Smooth muscle cell (in vitro differentiated cells): ENCODE measurements at regions not wholly inside any gene's neighbourhood (a gene's known extent, or its start where the extent isn't known, plus 50 kb on each side); places are given as distances from the start of the nearest gene placed in this dataset.
"Not testable (repeated sequence)": the region's sequence is repeated elsewhere in the genome, so short reads cannot be mapped to it uniquely, and the experiment has no call there.

Source experiments
- DNase-seq: peaks from one replicate; lab custom pipeline; 2025; ENCODE audit not compliant: unreplicated experiment; lab: John Stamatoyannopoulos, UW
- H2AFZ ChIP-seq: fragments of 200-600 bp; sonication (generic); 2 replicates; pipeline ENCODE4 v1.6.0; 2016; ENCODE audit warnings: antibody characterized with exemption, low read depth, mild to moderate bottlenecking
- H3F3A ChIP-seq: fragments of 200-600 bp; sonication (generic); 2 replicates; pipeline ENCODE4 v1.6.0; 2017; ENCODE audit warnings: antibody characterized with exemption, low read depth
- H3K27ac ChIP-seq: fragments of 200-600 bp; sonication (generic); 2 replicates; pipeline ENCODE4 v1.5.1; 2016; ENCODE audit warnings: low read depth, mild to moderate bottlenecking
- H3K27me3 ChIP-seq: fragments of 200-600 bp; sonication (generic); 2 replicates; pipeline ENCODE4 v1.6.1; 2016; ENCODE audit warnings: low read depth, mild to moderate bottlenecking
- H3K36me3 ChIP-seq: fragments of 200-600 bp; sonication (generic); 2 replicates; pipeline ENCODE4 v1.5.1; 2016; ENCODE audit warnings: low read depth
- H3K4me1 ChIP-seq: fragments of 200-600 bp; sonication (generic); 2 replicates; pipeline ENCODE4 v1.5.1; 2016; ENCODE audit warnings: low read depth
- H3K4me2 ChIP-seq: fragments of 200-600 bp; sonication (generic); 2 replicates; pipeline ENCODE4 v1.6.0; 2016; ENCODE audit warnings: mild to moderate bottlenecking
- H3K4me3 ChIP-seq: fragments of 200-600 bp; sonication (generic); 2 replicates; pipeline ENCODE4 v1.5.1; 2016; ENCODE audit warnings: mild to moderate bottlenecking
- H3K79me2 ChIP-seq: fragments of 200-600 bp; sonication (generic); 2 replicates; pipeline ENCODE4 v1.6.0; 2016; ENCODE audit warnings: low read depth, mild to moderate bottlenecking
- H3K9ac ChIP-seq: fragments of 200-600 bp; sonication (generic); 2 replicates; pipeline ENCODE4 v1.6.0; 2016; ENCODE audit warnings: low read depth
- H3K9me3 ChIP-seq: fragments of 200-600 bp; sonication (generic); replicated peaks from 2 replicates; pipeline ENCODE4 v1.5.1; 2016; ENCODE audit warnings: low read depth
- H4K20me1 ChIP-seq: fragments of 200-600 bp; sonication (generic); 2 replicates; pipeline ENCODE4 v1.6.0; 2016; ENCODE audit warnings: low read depth
- WGBS: methylation state at CpG from one replicate; pipeline ENCODE4 v1.1.7; 2016; ENCODE audit warnings: low lambda C conversion rate; 5-methylcytosine and 5-hydroxymethylcytosine counted together

GRCh38 chr2:89184746-89185145 is 493.3 kb downstream of the RPIA start:
- H3K27ac ChIP-seq, H3K9me3 ChIP-seq, H3K27me3 ChIP-seq, H3F3A ChIP-seq, DNase-seq, H3K4me3 ChIP-seq, H3K36me3 ChIP-seq, H3K4me1 ChIP-seq, H3K9ac ChIP-seq, H4K20me1 ChIP-seq, H3K79me2 ChIP-seq, H3K4me2 ChIP-seq, H2AFZ ChIP-seq: not testable (repeated sequence)
- 62% methylated on average over 1 of the region's 1 CpG for WGBS

GRCh38 chr2:89195636-89196251 is 504.3 kb downstream of the RPIA start:
- H3K27me3 ChIP-seq, H3K4me1 ChIP-seq, H3K4me2 ChIP-seq, H3K27ac ChIP-seq, H3K4me3 ChIP-seq, H4K20me1 ChIP-seq, H2AFZ ChIP-seq, H3K79me2 ChIP-seq, H3K36me3 ChIP-seq, H3K9me3 ChIP-seq, DNase-seq, H3K9ac ChIP-seq, H3F3A ChIP-seq: not testable (repeated sequence)
- 67% methylated on average over 3 of the region's 4 CpGs for WGBS

- H3K27me3 ChIP-seq: not testable (repeated sequence)
- WGBS: no CpG with 5 or more reads among the region's 3 CpGs
Measured at GRCh38 chr2:89196719-89197118, 505.2 kb downstream of the RPIA start.

DNA sequence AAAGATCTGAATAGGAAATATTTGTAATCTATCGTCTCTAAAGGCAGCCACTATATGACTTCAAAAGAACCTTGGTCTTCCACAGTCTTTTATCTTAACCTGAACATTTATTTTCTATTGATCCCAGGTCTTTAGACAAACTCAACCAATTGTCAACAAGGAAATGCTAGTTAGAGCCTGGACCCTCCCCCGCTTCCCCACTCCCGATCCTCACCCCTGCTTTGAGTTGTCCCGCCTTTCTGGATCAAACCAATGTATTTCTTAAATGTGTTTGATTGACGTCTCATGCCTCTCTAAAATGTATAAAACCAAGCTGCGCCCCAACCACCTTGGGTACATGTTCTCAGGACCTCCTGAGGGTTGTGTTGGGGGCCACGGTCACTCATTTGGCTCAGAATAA is 506.6 kb downstream of the RPIA start:
- H3K4me3 ChIP-seq, H3K4me2 ChIP-seq, H3K36me3 ChIP-seq, H3K79me2 ChIP-seq, H3K27me3 ChIP-seq, H3K27ac ChIP-seq, H3K9me3 ChIP-seq, H3F3A ChIP-seq, H3K9ac ChIP-seq, H3K4me1 ChIP-seq, DNase-seq, H2AFZ ChIP-seq, H4K20me1 ChIP-seq: not testable (repeated sequence)
- 70% methylated on average over 7 of the region's 7 CpGs for WGBS

More at GRCh38 chr2:89196719-89197118, 505.2 kb downstream of the RPIA start:
- DNase-seq, H3K27ac ChIP-seq, H3F3A ChIP-seq, H3K79me2 ChIP-seq, H3K4me1 ChIP-seq, H3K9ac ChIP-seq, H3K36me3 ChIP-seq, H3K9me3 ChIP-seq, H4K20me1 ChIP-seq, H2AFZ ChIP-seq, H3K4me3 ChIP-seq, H3K4me2 ChIP-seq: not testable (repeated sequence)

DNA sequence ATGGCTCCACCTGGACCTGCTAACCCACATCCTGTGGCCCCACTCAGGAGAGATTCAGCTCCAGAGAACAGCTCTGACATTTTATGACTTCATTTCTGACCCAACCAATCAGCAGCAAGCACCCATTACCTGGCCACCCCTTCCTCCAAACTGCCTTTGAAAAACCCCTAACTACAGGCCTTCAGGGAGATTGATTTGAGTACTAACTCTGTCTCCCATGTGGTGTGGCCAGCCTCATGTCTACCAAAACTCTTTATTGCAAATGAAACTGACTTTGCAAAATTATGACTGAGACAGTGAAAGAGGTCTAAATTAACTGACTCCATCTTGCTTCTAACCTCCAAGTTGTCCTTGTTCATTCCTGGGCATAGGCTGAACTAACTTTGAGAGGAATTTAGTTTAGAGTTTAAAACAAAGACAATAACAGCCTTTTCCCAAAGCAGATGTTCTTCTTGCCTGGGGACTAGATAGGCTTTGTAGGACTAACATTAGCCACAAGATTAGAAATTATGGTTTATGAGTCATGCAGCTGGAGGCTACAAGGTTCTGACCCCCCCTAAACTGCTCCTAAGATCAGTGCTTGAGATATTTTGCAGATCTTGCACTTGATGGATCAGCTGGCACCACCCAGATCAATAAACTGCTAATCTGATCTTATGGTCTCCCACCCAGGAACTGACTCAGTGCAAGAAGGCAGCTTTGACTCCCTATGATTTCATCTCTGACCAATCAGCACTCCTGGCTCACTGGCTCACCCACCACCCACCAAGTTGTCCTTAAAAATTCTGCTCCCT is 508.2 kb downstream of the RPIA start:
- H3K4me3 ChIP-seq, H3K79me2 ChIP-seq, H3F3A ChIP-seq, H3K27ac ChIP-seq, H3K4me2 ChIP-seq, DNase-seq, H3K9me3 ChIP-seq, H2AFZ ChIP-seq, H4K20me1 ChIP-seq, H3K27me3 ChIP-seq, H3K36me3 ChIP-seq, H3K9ac ChIP-seq, H3K4me1 ChIP-seq: not testable (repeated sequence)

DNA sequence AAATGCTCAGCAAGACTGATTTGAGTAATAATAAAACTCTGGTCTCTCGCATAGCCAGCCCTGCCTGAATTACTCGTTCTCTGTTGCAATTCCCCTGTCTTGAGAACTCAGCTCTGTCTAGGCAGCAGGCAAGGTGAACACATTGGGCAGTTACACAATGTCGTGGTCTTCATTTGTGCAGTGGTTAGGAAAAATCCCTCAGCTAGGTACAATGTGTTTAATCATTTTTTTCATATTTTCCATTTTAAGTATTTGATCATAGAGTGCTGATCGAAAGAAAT is 508.7 kb downstream of the RPIA start:
- not testable (repeated sequence) for H3K36me3 ChIP-seq, H3F3A ChIP-seq, H3K4me2 ChIP-seq, H3K27me3 ChIP-seq, H2AFZ ChIP-seq, H4K20me1 ChIP-seq, H3K27ac ChIP-seq, H3K4me3 ChIP-seq, H3K79me2 ChIP-seq, H3K9me3 ChIP-seq, H3K9ac ChIP-seq, DNase-seq, H3K4me1 ChIP-seq
- 60% methylated on average over 4 of the region's 4 CpGs for WGBS

- H2AFZ ChIP-seq, H4K20me1 ChIP-seq, H3F3A ChIP-seq, H3K9me3 ChIP-seq, H3K27ac ChIP-seq, H3K4me1 ChIP-seq, H3K9ac ChIP-seq, H3K4me2 ChIP-seq, H3K27me3 ChIP-seq, H3K4me3 ChIP-seq, H3K79me2 ChIP-seq, H3K36me3 ChIP-seq, DNase-seq: not testable (repeated sequence)
- 27% methylated on average over 1 of the region's 1 CpG for WGBS
Measured at GRCh38 chr2:89202518-89202917, 511.0 kb downstream of the RPIA start.

GRCh38 chr2:89205153-89205552 is 513.7 kb downstream of the RPIA start:
- not testable (repeated sequence) for H4K20me1 ChIP-seq, H3K4me2 ChIP-seq, H3K36me3 ChIP-seq, H3F3A ChIP-seq, H3K27me3 ChIP-seq, DNase-seq, H3K27ac ChIP-seq, H3K4me1 ChIP-seq, H2AFZ ChIP-seq, H3K79me2 ChIP-seq, H3K9ac ChIP-seq, H3K9me3 ChIP-seq, H3K4me3 ChIP-seq
- WGBS: 39% methylated on average over 11 of the region's 11 CpGs
